Esophagus squamous epithelium (tissue), 5 donors: ENCODE measurements at regions not wholly inside any gene's neighbourhood (a gene's known extent, or its start where the extent isn't known, plus 50 kb on each side); places are given as distances from the start of the nearest gene placed in this dataset.

ENCODE experiments used
- DNase-seq: peaks from one replicate; lab custom pipeline; 2025; lab: John Stamatoyannopoulos, UW
- H3K27ac ChIP-seq, 4 donors: fragments of 200-600 bp; sonication (generic); one replicate each; pipeline ENCODE4 v1.5.1; 2016 to 2019; ENCODE audit warnings: mild to moderate bottlenecking in 1 of 4
- H3K27me3 ChIP-seq, 4 donors: fragments of 200-600 bp; sonication (generic); 1 replicate in 3 of 4; 2 replicates in 1 of 4; pipeline versions ENCODE4 v1.5.1 to v1.6.0; 2017 to 2021; ENCODE audit warnings: antibody characterized with exemption in 1 of 4
- H3K36me3 ChIP-seq, 3 donors: fragments of 200-600 bp; sonication (generic); one replicate each; pipeline ENCODE4 v1.5.1; 2016 to 2019
- H3K4me1 ChIP-seq, 3 donors: fragments of 200-600 bp; sonication (generic); one replicate each; pipeline ENCODE4 v1.5.1; 2017 to 2019
- H3K4me3 ChIP-seq, 4 donors: fragments of 200-600 bp; sonication (generic); 1 replicate in 3 of 4; 2 replicates in 1 of 4; pipeline ENCODE4 v1.5.1; 2016 to 2019; ENCODE audit warnings: mild to moderate bottlenecking in 2 of 4, moderate library complexity in 1 of 4
- H3K9me3 ChIP-seq, 3 donors: fragments of 200-600 bp; sonication (generic); one replicate each; pipeline ENCODE4 v1.5.1; 2016 to 2019
- CTCF ChIP-seq, 6 experiments: fragments of 450-650 bp in 4 of 6; fragments of 200-600 bp in 2 of 6; sonication (generic) in 2 of 6; IDR thresholded peaks; one replicate each; pipeline ENCODE4 v1.5.1; 2016 to 2019; ENCODE audit warnings: antibody characterized with exemption in 6 of 6, mild to moderate bottlenecking in 4 of 6, moderate library complexity in 4 of 6
- POLR2A ChIP-seq, 4 donors: fragments of 450-650 bp; IDR thresholded peaks; one replicate each; pipeline ENCODE4 v1.6.1; 2017; ENCODE audit warnings: antibody characterized with exemption in 4 of 4, mild to moderate bottlenecking in 4 of 4, moderate library complexity in 3 of 4
- WGBS, 2 donors: methylation state at CpG; one replicate each; pipeline ENCODE4 v1.1.5; 2018; 5-methylcytosine and 5-hydroxymethylcytosine counted together
- intact Hi-C: fragments of 100-400 bp; cut with DNase I; formaldehyde crosslinking; loops from one replicate; pipeline ENCODE4 v1.15.0; 2022
- donor health status: DM: yes; HTN: yes; CAD: no.

- no peak for DNase-seq
- no peak for TF ChIP-seq POLR2A (IDR thresholded peaks at IDR 0.05)
- TF ChIP-seq CTCF (IDR thresholded peaks at IDR 0.05) = no peak
- Histone ChIP-seq H3K9me3 (no peaks in the 10 kb centered on the region), H3K27ac (no peak overlapping the region), H3K4me3 (no peak overlapping the region), H3K36me3 (no peaks in the 10 kb centered on the region), H3K4me1 (no peaks in the 10 kb centered on the region), H3K27me3 (no peaks in the 10 kb centered on the region)
- 11 to 15% methylated on average over 2 of the region's 2 CpGs for WGBS, 2 donors
- intact Hi-C loops = no loop called here
Measured at GRCh38 chr18:41524674-41525470, 430.2 kb upstream of the PIK3C3 start.

GRCh38 chr18:41517142-41517541 is 437.9 kb upstream of the PIK3C3 start:
- DNase-seq = no peak

GRCh38 chr18:41513438-41513837 is 441.6 kb upstream of the PIK3C3 start:
- Histone ChIP-seq H3K9me3 (no peaks in the 10 kb centered on the region), H3K27ac (no peak overlapping the region), H3K4me3 (no peak overlapping the region), H3K27me3 (no peaks in the 10 kb centered on the region), H3K36me3 (no peaks in the 10 kb centered on the region), H3K4me1 (no peaks in the 10 kb centered on the region)
- TF ChIP-seq CTCF (IDR thresholded peaks at IDR 0.05) (no peak), POLR2A (IDR thresholded peaks at IDR 0.05) (no peak)
- intact Hi-C loops = no loop called here
- WGBS, 2 donors = 61 to 71% methylated on average over 3 of the region's 3 CpGs
- DNase-seq = no peak

More at GRCh38 chr18:41517142-41517541, 437.9 kb upstream of the PIK3C3 start:
- no peak overlapping the region for H3K27ac ChIP-seq
- no peaks in the 10 kb centered on the region for H3K36me3 ChIP-seq
- no peaks in the 10 kb centered on the region for H3K4me1 ChIP-seq
- intact Hi-C loops = no loop called here
- TF ChIP-seq CTCF (IDR thresholded peaks at IDR 0.05) (no peak), POLR2A (IDR thresholded peaks at IDR 0.05) (no peak)
- no peaks in the 10 kb centered on the region for H3K9me3 ChIP-seq
- no peaks in the 10 kb centered on the region for H3K27me3 ChIP-seq
- H3K4me3 ChIP-seq = no peak overlapping the region

GRCh38 chr18:41504316-41504715 is 450.7 kb upstream of the PIK3C3 start:
- TF ChIP-seq CTCF (IDR thresholded peaks at IDR 0.05) = no peak
- no peak for TF ChIP-seq POLR2A (IDR thresholded peaks at IDR 0.05)
- no peak overlapping the region for H3K27ac ChIP-seq
- 66 to 79% methylated on average over 3 of the region's 3 CpGs for WGBS, 2 donors
- no peaks in the 10 kb centered on the region for H3K9me3 ChIP-seq
- intact Hi-C loops = no loop called here
- H3K27me3 ChIP-seq = no peaks in the 10 kb centered on the region
- H3K4me1 ChIP-seq = no peaks in the 10 kb centered on the region
- H3K4me3 ChIP-seq = no peak overlapping the region
- DNase-seq = no peak
- H3K36me3 ChIP-seq = no peaks in the 10 kb centered on the region

- WGBS, 2 donors = 74 to 90% methylated on average over 3 of the region's 3 CpGs
- no peak for DNase-seq
- TF ChIP-seq POLR2A (IDR thresholded peaks at IDR 0.05) (no peak), CTCF (IDR thresholded peaks at IDR 0.05) (no peak)
- Histone ChIP-seq H3K36me3 (no peaks in the 10 kb centered on the region), H3K4me1 (no peaks in the 10 kb centered on the region), H3K27me3 (no peaks in the 10 kb centered on the region), H3K9me3 (no peaks in the 10 kb centered on the region), H3K27ac (no peak overlapping the region), H3K4me3 (no peak overlapping the region)
- intact Hi-C loops = no loop called here
Measured at GRCh38 chr18:41501848-41502247, 453.2 kb upstream of the PIK3C3 start.
